GM19463 (cell line): ENCODE measurements at regions not wholly inside any gene's neighbourhood (a gene's known extent, or its start where the extent isn't known, plus 50 kb on each side); places are given as distances from the start of the nearest gene placed in this dataset.

Experiments used
- ATAC-seq: cut with Tn5 transposase; IDR thresholded peaks from one replicate; pipeline ENCODE4 v1.9.1; 2021; ENCODE audit warnings: mild to moderate bottlenecking, moderate library complexity; ENCODE audit not compliant: unreplicated experiment

- ATAC-seq: no peak
Measured at GRCh38 chr10:129353101-129353500, 113.9 kb upstream of the MGMT start.

GRCh38 chr10:129360046-129360445 lies 107.0 kb upstream of the MGMT start:
- no peak for ATAC-seq

- ATAC-seq: no peak
Measured at GRCh38 chr10:129361676-129362376, 105.2 kb upstream of the MGMT start.

- no peak for ATAC-seq
Measured at GRCh38 chr10:129364949-129365348, 102.1 kb upstream of the MGMT start.

GRCh38 chr10:129365767-129366402 lies 101.2 kb upstream of the MGMT start:
- ATAC-seq: no peak

- ATAC-seq: no peak
Measured at GRCh38 chr10:129366450-129366849, 100.6 kb upstream of the MGMT start.

- ATAC-seq: no peak
Measured at GRCh38 chr10:129369566-129369965, 97.5 kb upstream of the MGMT start.

GRCh38 chr10:129371541-129371940 lies 95.5 kb upstream of the MGMT start:
- ATAC-seq: no peak

- no peak for ATAC-seq
Measured at GRCh38 chr10:129372172-129372571, 94.9 kb upstream of the MGMT start.

- no peak for ATAC-seq
Measured at GRCh38 chr10:129373231-129373630, 93.8 kb upstream of the MGMT start.

GRCh38 chr10:129373718-129374117 lies 93.3 kb upstream of the MGMT start:
- no peak for ATAC-seq

- no peak for ATAC-seq
Measured at GRCh38 chr10:129375171-129375570, 91.9 kb upstream of the MGMT start.

GRCh38 chr10:129375912-129376311 lies 91.1 kb upstream of the MGMT start:
- no peak for ATAC-seq

GRCh38 chr10:129380279-129380678 lies 86.8 kb upstream of the MGMT start:
- no peak for ATAC-seq

GRCh38 chr10:129381741-129382140 lies 85.3 kb upstream of the MGMT start:
- no peak for ATAC-seq

GRCh38 chr10:129382401-129382800 lies 84.6 kb upstream of the MGMT start:
- ATAC-seq: no peak

GRCh38 chr10:129383651-129384050 lies 83.4 kb upstream of the MGMT start:
- no peak for ATAC-seq

- no peak for ATAC-seq
Measured at GRCh38 chr10:129385600-129385999, 81.4 kb upstream of the MGMT start.

- ATAC-seq: no peak
Measured at GRCh38 chr10:129386415-129387257, 80.4 kb upstream of the MGMT start.

GRCh38 chr10:129387258-129387525 lies 79.8 kb upstream of the MGMT start:
- no peak for ATAC-seq

GRCh38 chr10:129388435-129388834 lies 78.6 kb upstream of the MGMT start:
- no peak for ATAC-seq

GRCh38 chr10:129389194-129389593 lies 77.8 kb upstream of the MGMT start:
- no peak for ATAC-seq
